Skin epidermis (tissue), 12 donors: ENCODE measurements at regions not wholly inside any gene's neighbourhood (a gene's known extent, or its start where the extent isn't known, plus 50 kb on each side); places are given as distances from the start of the nearest gene placed in this dataset.

ENCODE experiments used
- H3K27ac ChIP-seq, 21 experiments: fragments of 200-600 bp; sonication (generic) in 11 of 21; one replicate each; pipeline ENCODE4 v1.5.0; 2020; ENCODE audit warnings: mild to moderate bottlenecking in 3 of 21, inconsistent platforms in 2 of 21, moderate library complexity in 2 of 21
- H3K4me3 ChIP-seq, 7 experiments: fragments of 200-600 bp; sonication (generic) in 2 of 7; one replicate each; pipeline ENCODE4 v1.5.0; 2020; ENCODE audit warnings: inconsistent platforms in 2 of 7, mild to moderate bottlenecking in 2 of 7, moderate library complexity in 1 of 7

DNA sequence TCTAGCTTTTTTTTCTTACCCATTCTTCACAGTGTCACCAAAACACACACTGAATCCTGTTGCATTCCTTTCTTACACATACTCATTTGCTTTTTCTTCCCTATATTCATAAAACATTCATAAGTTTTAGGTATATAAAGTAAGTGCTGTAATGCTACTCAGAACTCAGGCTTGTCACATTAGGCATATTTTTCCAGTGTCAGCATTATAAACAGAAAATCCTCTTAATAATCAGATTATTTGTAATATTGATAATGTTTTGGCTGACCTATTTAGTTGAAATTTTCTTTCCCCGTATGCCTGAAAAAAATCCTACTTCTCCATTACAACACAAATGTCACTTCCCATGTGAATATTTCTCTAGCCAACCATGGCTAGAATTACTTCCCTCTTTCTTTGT, 743.0 kb upstream of the NUDT12 start:
- H3K27ac ChIP-seq: no peak overlapping the region
- H3K4me3 ChIP-seq: no peak overlapping the region

DNA sequence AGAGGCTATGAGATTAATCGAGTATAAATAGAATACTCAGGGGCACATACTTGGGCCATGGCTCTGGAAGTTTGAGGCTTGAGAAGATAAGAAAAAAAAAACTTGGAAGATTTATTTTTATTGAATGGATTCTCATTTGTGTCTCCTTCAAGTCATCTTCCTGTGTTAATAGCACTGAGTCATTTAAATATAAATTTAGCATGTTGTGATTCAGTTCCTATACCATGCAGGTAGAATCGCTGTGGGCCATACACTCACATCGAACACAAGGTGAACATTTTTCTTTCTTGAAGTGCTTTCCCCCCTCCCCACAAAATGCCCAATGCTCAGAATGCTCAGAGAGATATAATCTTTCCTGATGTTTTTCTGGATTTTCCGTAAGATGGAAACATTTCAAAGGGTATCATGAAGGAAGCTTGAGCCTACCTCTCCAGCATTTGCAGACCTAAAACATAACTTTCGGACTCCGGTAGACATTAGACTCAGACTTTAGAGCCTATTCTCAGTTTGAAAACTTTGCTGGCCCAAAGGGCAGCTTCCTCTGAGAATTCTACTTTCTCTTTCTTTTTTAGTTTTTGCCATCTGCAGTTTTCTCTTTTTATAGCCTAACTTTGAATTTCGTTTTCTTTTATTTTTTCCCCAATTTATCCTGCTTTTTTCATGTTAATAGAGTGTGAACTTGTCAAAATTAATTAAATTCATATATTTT, 737.6 kb upstream of the NUDT12 start:
- Histone ChIP-seq H3K27ac (no peak overlapping the region), H3K4me3 (no peak overlapping the region)

DNA sequence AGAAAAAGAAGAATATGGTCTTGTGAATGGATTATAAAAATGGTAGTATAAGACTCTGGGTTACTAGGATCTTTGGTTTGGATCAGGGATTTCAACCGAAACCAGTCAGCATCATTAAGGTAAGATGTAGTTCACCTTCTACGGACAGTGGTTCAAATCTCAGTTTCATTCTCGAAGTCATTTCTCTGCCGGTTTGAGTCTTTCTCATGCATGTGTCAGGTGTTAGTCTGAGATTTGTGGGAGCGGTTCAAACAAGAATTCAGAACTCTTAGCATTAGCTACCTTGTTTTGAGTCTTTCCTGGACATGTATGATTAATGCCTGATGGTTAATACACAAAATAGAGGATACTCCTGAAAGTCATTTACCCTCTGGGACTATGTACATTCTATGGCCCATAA, 735.9 kb upstream of the NUDT12 start:
- no peak overlapping the region for H3K27ac ChIP-seq
- no peak overlapping the region for H3K4me3 ChIP-seq

DNA sequence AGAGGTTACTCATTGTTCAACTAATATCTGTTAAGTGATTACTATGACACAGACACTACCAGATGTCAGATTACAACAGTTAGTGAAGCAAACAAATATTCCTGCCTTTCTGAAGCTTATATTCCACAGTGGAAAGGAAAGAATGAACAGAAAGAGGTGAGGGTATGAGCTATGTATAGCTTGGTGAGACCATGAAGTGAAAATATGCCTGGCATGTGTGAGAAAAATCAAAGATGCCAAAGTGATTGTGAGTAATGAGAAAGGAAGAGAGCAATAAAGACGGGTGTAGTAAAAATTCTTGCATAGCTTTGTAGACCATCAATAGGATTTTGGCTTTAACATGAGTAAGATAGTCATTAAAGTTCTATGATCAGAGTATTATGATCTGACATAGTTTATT, 734.5 kb upstream of the NUDT12 start:
- Histone ChIP-seq H3K27ac (no peak overlapping the region), H3K4me3 (no peak overlapping the region)

DNA sequence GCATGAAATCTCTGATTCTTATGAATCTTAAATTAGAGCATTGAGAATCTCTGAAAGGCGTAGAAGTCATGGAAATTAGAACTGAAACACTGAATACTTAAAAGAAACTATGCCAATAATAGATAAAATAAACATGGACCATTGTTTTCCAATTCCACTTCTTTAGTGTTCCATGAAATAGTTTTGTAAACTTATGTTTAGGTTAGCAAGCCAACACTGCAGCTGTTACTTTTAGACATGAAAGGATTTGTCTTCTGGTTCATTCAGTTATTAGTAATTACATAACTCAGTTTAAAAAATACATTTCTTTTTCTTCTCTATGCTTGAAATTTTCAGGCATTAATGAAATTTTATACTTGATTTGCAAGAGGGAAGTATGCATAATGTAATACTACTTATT, 733.4 kb upstream of the NUDT12 start:
- no peak overlapping the region for H3K27ac ChIP-seq
- H3K4me3 ChIP-seq: no peak overlapping the region

DNA sequence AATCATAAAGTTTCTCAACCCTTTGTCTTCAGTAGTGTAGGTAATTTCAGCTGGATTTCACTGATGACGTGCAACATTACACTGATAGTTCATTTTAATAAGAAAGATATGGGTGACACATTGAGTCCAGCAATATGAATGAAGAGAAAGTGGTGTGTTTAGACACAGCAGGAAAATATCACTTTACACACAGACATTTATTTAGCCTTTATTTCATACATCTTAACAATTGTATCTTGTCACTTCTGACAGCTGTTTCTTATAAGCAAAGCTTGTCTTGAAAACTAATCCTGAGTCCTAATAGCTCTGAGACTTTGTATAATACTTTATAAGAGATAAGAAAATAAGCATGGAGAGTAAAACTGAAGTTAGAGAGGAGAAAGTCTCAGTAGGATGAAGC, 720.5 kb upstream of the NUDT12 start:
- Histone ChIP-seq H3K27ac (no peak overlapping the region), H3K4me3 (no peak overlapping the region)

DNA sequence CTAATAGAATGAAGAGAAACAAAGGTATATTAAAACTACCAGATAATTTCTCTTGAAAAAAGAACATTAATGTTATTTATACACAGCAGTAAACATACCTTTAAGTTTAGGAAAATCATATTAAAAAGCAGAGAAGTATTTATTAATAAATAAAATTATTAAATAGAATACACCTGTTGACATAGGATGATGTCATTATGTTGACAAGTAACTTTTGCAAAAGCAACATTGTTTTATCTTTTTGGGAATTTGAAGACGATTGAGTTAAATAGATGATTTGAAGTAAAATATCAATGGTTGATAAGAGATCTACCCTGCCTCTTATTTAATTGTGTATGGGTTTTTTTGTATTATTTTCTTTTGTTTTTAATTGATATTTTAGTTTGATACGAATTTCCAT, 711.1 kb upstream of the NUDT12 start:
- Histone ChIP-seq H3K4me3 (no peak overlapping the region), H3K27ac (no peak overlapping the region)

DNA sequence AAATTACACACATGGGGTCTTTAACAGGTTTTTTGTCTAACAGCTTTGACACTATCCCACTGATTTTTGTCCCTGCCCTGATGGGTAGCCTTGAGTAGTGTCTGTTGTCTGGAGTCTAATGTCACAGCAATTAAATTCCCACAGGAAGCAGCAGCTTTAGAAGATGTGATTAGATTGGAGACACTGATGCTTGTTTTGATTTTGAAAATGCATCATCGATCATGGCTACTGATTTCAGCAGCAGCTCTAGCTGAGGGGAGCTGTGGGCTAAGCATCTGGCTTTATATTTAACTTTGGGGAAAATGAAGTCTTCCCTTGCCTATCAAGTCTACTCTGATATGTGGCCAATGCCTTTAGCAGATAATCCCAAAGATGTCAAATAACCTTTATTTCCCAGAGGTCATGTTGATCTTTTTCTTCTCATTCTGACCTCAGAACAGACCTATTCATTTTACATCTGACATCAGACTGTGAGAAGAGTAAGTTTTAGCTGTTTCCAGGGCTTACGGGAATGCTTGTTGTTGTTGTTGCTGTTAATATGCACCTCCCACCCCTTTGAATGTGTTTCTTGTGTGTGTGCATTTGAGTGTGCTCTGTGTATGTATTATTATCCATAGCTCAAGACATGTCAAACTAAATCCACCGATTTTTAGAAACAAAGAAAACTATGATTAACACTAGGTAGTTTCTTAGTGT, 704.9 kb upstream of the NUDT12 start:
- no peak overlapping the region for H3K4me3 ChIP-seq
- no peak overlapping the region for H3K27ac ChIP-seq

DNA sequence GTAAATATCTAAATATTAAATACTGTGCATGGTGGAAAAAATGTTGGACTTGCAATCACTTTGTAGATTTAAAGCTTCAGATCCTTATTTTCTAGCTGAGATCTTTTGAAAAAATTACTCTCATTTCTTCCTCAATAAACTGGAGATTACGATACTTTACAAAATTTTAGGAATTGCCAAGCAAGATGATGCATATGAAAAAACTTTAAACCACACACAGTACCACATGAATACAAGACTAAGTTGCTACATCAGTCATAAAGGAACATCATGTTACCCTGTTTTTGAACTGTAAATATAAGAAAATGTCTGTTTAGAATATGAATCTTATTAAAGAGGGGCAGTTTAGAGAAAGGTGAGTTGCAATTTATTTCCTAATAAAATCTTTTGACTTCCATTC, 703.6 kb upstream of the NUDT12 start:
- no peak overlapping the region for H3K27ac ChIP-seq
- H3K4me3 ChIP-seq: no peak overlapping the region

DNA sequence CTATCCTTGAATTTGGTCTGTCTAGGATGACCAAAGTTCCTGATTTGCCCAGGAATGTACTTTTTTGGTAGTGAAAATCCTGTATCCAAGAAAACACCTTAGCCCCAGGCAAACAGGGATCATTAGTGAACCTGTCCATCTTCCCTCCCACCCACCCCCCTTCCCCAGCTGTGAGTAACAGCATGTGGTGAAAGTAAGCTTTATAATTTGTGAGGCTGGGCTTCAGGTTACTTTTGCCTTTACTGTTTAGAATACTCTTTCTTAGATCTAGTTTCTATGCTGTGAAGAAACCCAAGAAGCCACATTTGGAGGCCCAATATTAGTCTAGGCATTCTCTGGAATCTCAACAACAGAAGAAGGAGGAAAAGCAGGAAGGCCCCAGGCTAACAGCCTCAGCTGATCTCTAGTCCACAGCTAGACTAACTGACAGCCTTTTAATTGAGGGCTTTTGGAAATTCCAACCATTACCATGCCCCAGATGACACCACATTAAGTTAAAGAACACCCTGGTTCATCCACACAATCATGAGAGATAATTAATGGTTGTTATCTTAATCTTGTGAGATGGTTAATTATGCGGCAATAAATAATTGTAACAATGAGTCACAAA, 703.0 kb upstream of the NUDT12 start:
- Histone ChIP-seq H3K27ac (no peak overlapping the region), H3K4me3 (no peak overlapping the region)

DNA sequence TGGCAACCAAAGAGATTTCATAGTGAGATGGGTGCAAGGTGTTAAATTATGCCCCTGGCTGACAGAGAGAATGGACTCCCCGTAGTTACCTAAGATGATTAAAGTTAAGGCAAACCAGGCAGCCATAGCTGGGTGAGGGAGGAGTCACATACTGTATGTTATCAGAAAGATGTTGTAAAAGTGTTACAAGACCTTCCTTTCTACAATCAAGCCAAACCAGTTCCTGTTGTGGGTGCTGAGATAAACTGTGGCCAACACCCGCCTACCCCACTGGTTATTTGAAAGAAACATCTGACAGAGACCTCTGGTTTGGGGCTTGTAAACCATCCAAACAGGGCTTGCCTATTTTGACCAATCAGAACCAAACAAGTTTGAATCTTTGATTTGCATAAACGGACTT, 684.7 kb upstream of the NUDT12 start:
- H3K27ac ChIP-seq: no peak overlapping the region
- H3K4me3 ChIP-seq: no peak overlapping the region

DNA sequence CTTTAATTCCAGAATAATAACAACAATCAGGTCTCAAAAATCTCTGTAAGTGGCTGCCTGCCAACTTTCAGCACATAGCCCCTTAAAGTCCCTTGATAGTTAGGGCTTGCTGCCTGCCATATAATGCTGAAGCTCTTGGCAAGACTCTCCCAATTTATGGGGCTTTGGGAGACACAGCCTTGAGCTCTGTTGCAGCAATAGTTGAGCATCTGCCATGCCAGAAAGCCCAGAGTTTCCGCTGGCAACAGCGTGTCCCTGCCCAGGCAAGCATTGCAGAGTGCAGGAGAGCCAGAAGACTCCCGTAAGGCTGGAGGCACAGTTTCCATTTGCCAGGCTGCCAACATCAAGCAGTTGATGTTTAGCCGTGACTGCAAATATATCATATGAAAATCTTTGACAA, 678.5 kb upstream of the NUDT12 start:
- Histone ChIP-seq H3K27ac (no peak overlapping the region), H3K4me3 (no peak overlapping the region)

DNA sequence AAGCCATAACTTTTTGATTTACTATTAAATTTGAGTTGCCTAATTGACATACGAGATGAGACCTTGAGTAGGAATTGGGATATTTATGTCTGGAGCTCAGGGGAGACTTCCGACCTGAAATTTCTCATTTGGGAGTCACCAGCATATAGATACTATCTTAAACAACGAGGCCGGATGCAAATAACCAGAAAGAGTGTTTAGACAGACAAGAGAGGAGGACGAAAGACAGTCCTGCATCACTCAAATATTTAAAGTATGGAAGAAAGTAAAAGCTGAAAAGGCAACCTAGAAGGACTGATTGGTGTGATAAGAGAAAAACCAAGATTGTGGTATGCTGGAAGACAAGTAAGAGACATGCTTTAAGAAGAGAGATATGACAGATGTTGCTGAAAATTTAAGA, 675.0 kb upstream of the NUDT12 start:
- Histone ChIP-seq H3K4me3 (no peak overlapping the region), H3K27ac (no peak overlapping the region)

DNA sequence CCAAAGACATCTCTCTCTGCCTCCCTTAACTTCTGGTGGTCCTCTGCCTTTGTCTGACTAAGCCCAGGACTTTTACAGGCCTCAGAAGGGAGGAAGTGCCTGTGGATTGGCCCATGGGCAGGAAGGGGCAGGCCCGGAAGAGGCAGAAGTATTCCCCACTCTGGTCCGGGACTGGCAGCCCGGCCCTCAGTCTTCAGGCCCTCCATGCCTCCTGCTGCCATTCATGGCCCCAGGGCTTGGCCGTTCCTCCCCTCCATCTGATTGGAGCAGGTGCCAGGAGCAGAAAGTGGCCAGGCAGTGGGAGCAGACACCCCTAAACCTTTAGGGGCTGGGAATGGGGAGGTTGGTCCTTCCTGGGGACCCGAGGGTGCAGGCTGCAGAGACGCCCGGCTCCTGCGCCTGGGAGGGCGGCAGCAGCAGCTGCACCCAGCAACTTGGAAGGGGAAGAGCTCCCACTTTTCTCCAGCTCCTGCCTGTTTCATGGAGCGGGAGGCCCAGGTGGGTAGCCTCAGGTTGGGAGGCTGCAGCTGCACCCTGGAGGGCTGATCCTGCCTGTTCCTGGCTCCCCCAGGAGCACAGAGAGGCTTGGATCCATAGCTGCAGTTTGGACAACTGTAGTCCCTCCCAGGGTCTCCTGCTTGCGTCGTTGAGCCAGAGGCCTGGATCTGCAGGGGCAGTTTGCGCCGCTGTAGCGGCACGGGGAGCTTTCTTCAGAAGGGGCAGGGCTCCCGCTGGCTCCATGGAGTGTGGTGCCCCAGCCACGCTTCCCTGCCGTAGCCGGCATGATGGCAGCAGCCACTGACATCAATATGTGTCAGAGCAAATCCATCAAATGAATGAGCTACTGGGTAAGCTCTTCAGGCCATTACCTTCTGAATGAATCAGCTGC, 661.5 kb upstream of the NUDT12 start:
- Histone ChIP-seq H3K4me3 (no peak overlapping the region), H3K27ac (no peak overlapping the region)

DNA sequence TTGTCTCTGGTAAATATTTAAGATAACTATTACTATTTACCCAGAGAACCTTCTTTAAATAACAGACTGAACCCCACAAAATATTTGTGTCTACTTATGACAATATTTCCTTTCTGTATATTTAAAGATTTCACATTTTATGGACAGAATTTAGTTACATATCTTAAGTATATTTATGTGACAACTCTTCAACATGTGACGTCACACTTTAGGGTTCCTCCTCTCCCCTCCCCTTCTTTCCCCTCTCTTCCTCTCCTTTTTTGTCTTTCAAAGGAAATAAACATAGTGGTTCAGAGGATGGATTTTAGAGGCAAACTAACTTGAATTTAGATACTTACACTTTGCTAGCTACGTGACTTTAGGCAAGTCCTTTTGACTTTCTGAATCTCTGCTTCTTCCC, 655.6 kb upstream of the NUDT12 start:
- no peak overlapping the region for H3K4me3 ChIP-seq
- no peak overlapping the region for H3K27ac ChIP-seq

DNA sequence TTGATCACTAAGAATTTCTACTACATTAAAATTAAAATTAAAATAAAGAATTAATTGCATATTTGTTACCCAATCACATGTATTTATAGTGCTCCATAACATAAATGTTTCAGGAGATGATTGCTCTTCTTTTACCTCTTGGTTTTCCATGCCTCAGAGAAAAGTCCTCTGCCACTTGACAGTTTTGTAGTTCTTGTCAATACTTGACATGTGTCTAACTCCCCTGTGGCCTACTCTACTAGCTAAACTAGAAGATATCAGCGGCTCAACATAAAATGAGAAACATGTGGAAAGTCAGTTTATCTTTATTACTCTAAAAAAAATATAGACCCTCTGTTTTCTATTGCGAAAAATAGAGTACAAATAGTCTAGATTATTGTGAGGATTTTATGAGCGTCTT, 650.6 kb upstream of the NUDT12 start:
- Histone ChIP-seq H3K27ac (no peak overlapping the region), H3K4me3 (no peak overlapping the region)

DNA sequence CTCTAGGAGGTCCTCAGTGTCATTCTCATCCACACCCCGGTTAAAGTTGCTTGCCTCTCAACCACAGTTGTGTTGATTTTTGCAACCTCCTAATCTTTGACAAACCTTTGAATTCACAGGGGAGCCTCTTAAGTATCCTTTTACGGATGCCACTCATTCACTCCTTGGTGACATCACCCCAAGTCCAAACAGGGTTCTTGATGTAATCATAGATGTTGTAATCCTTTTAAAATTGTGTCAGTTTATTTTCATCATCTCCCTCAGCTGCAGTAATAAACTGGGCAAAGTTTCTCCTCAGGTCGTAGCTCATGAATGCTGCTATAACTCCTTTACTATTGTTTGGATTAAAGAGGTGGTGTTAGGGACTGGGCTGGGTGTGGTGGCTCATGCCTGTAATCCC, 637.2 kb upstream of the NUDT12 start:
- Histone ChIP-seq H3K27ac (no peak overlapping the region), H3K4me3 (no peak overlapping the region)

DNA sequence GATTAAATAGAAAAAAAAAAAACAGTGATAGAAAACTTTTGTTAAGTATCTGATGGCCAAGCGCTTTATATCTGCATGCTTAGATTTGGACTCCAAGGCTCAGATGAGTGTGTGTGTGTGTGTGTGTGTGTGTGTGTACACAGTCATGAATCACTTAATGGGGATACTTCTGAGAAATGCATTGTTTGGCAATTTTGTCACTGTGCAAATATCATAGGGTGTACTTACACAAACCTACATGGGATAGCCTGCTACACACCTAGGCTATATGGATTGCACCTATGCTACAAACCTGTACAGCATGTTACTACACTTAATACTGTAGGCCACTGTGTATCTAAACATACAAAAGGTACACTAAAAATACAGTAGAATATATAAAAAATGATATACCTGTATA, 635.6 kb upstream of the NUDT12 start:
- Histone ChIP-seq H3K4me3 (no peak overlapping the region), H3K27ac (no peak overlapping the region)

DNA sequence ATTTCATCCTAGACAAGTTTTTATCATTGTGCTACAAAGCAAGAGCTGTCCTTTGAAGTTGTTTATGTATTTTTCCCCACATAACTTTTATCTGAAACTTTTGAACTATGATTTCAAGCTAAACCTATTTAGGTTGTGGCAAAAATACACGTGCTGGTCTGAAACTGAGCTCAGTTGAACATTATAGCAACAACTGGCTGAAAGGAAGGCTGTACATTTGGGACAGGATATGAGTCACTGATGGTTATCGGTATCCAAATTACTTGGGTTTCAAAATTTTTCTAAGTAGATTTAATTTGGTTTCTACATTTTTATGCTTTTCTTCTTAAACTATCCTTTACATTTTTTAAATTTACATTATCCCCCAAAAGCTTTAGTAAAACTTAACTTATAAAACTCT, 627.3 kb upstream of the NUDT12 start:
- H3K4me3 ChIP-seq: no peak overlapping the region
- no peak overlapping the region for H3K27ac ChIP-seq

DNA sequence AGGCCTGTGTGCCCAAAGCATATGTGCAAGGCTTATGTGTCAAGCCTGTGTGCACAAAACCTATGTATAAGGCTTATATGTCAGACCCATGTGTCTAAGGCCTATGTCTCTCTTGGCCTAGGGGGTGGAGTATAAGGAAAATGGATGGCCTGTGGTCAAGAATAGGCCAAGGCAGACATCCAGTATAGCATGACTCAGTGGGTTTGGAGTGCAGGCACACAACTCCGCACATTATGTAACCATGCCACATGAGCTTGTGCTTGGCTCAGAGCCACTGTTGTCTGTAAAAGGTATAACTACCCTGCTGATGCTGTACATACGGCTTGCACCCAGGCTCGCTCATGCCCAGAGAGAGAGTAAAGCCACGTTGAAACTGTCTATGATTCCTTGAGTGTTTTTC, 626.4 kb upstream of the NUDT12 start:
- Histone ChIP-seq H3K4me3 (no peak overlapping the region), H3K27ac (no peak overlapping the region)

DNA sequence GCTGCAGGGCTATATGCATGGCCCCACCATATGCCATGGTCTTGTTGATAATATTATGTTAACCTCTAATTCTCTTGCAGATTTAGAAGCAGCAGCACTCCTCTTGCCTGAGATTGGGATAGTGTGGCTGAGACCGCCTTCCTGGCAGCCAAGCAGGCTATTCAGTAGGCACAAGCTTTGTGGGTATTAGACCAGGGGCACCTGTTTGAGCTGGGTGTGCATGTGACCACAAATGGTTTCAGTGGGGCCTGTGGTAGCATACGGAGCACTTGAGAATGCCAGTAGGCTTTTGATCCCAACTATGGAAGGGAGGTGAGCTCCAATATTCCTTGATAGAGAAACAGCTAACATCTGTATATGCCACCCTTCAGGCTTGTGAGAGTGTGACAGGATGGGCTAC, 625.1 kb upstream of the NUDT12 start:
- no peak overlapping the region for H3K4me3 ChIP-seq
- H3K27ac ChIP-seq: no peak overlapping the region
